ENCODE measurements at regions not wholly inside any gene's neighbourhood (a gene's known extent, or its start where the extent isn't known, plus 50 kb on each side); places are given as distances from the start of the nearest gene placed in this dataset.

GRCh38 chr2:121051311-121051710 is 233.7 kb downstream of the TFCP2L1 start:
- Histone ChIP-seq H3K9me3 (ENCODE audit: control insufficient read depth, low read length) (peaks cover 15% of the 10 kb centered on the region), H3K4me3 (ENCODE audit: low read length) (no peak overlapping the region), H3K4me1 (ENCODE audit: control insufficient read depth, insufficient read depth, low read length) (no peaks in the 10 kb centered on the region), H3K27me3 (ENCODE audit: control insufficient read depth, insufficient read depth, low read length, poor library complexity, severe bottlenecking) (peaks cover 70% of the 10 kb centered on the region), H3K27ac (ENCODE audit: low read depth, low read length) (no peak overlapping the region), H3K36me3 (ENCODE audit: control insufficient read depth, insufficient read depth, low read length) (no peaks in the 10 kb centered on the region), H3K9ac (ENCODE audit: extremely low read depth, low read length, poor library complexity, severe bottlenecking) (no peak overlapping the region)
- 84 to 87% methylated on average over 5 of the region's 6 CpGs for whole genome bisulfite sequencing, 2 experiments (ENCODE audit: insufficient coverage in 1 of 2, insufficient read length in 1 of 2)
- no peak for TF ChIP-seq CTCF (conservative IDR thresholded peaks at IDR 0.05)
- H3K27me3 Mint-ChIP-seq (ENCODE audit: insufficient read depth): peaks cover 86% of the 10 kb centered on the region
- H3K27ac Mint-ChIP-seq: no peak overlapping the region
- H3K4me1 Mint-ChIP-seq: no peaks in the 10 kb centered on the region
- no peak overlapping the region for H3K4me3 Mint-ChIP-seq
- H3K36me3 Mint-ChIP-seq (ENCODE audit: low read depth): no peaks in the 10 kb centered on the region
- no peak for DNase-seq
- peaks cover 14% of the 10 kb centered on the region for H3K9me3 Mint-ChIP-seq

- Mint-ChIP-seq H3K36me3 (ENCODE audit: low read depth) (no peaks in the 10 kb centered on the region), H3K27me3 (ENCODE audit: insufficient read depth) (peaks cover 85% of the 10 kb centered on the region)
- TF ChIP-seq CTCF (conservative IDR thresholded peaks at IDR 0.05): no peak
Measured at GRCh38 chr2:121052023-121052422, 233.0 kb downstream of the TFCP2L1 start.

GRCh38 chr2:121052521-121052920 is 232.5 kb downstream of the TFCP2L1 start:
- Mint-ChIP-seq H3K4me3 (no peak overlapping the region), H3K36me3 (ENCODE audit: low read depth) (no peaks in the 10 kb centered on the region), H3K27me3 (ENCODE audit: insufficient read depth) (peaks cover 85% of the 10 kb centered on the region), H3K9me3 (peaks cover 14% of the 10 kb centered on the region), H3K4me1 (no peaks in the 10 kb centered on the region), H3K27ac (no peak overlapping the region)
- Histone ChIP-seq H3K9me3 (ENCODE audit: control insufficient read depth, low read length) (peaks cover 15% of the 10 kb centered on the region), H3K27me3 (ENCODE audit: control insufficient read depth, insufficient read depth, low read length, poor library complexity, severe bottlenecking) (peaks cover 70% of the 10 kb centered on the region), H3K9ac (ENCODE audit: extremely low read depth, low read length, poor library complexity, severe bottlenecking) (no peak overlapping the region), H3K36me3 (ENCODE audit: control insufficient read depth, insufficient read depth, low read length) (no peaks in the 10 kb centered on the region), H3K27ac (ENCODE audit: low read depth, low read length) (no peak overlapping the region), H3K4me3 (ENCODE audit: low read length) (no peak overlapping the region), H3K4me1 (ENCODE audit: control insufficient read depth, insufficient read depth, low read length) (no peaks in the 10 kb centered on the region)
- DNase-seq: no peak
- WGBS, 2 experiments (ENCODE audit: insufficient coverage in 1 of 2, insufficient read length in 1 of 2): 84 to 85% methylated on average over 5 to 6 of the region's 6 CpGs
- TF ChIP-seq CTCF (conservative IDR thresholded peaks at IDR 0.05): no peak

More at GRCh38 chr2:121052023-121052422, 233.0 kb downstream of the TFCP2L1 start:
- H3K4me1 ChIP-seq (ENCODE audit: control insufficient read depth, insufficient read depth, low read length): no peaks in the 10 kb centered on the region
- peaks cover 15% of the 10 kb centered on the region for H3K9me3 ChIP-seq (ENCODE audit: control insufficient read depth, low read length)
- no peaks in the 10 kb centered on the region for H3K4me1 Mint-ChIP-seq
- no peak overlapping the region for H3K4me3 Mint-ChIP-seq
- H3K4me3 ChIP-seq (ENCODE audit: low read length): no peak overlapping the region
- H3K27ac ChIP-seq (ENCODE audit: low read depth, low read length): no peak overlapping the region
- H3K9ac ChIP-seq (ENCODE audit: extremely low read depth, low read length, poor library complexity, severe bottlenecking): no peak overlapping the region
- peaks cover 70% of the 10 kb centered on the region for H3K27me3 ChIP-seq (ENCODE audit: control insufficient read depth, insufficient read depth, low read length, poor library complexity, severe bottlenecking)
- H3K9me3 Mint-ChIP-seq: peaks cover 14% of the 10 kb centered on the region
- no peaks in the 10 kb centered on the region for H3K36me3 ChIP-seq (ENCODE audit: control insufficient read depth, insufficient read depth, low read length)
- no peak for DNase-seq
- 86 to 92% methylated on average over 8 to 10 of the region's 11 CpGs for WGBS, 2 experiments (ENCODE audit: insufficient coverage in 1 of 2, insufficient read length in 1 of 2)
- no peak overlapping the region for H3K27ac Mint-ChIP-seq
